Inflammatory macrophage treated with lipopolysaccharide for 4 hours (primary cell): ENCODE measurements at regions not wholly inside any gene's neighbourhood (a gene's known extent, or its start where the extent isn't known, plus 50 kb on each side); places are given as distances from the start of the nearest gene placed in this dataset.
"Not testable (repeated sequence)": the region's sequence is repeated elsewhere in the genome, so short reads cannot be mapped to it uniquely, and the experiment has no call there.

Source experiments
- DNase-seq: peaks from one replicate; pipeline ENCODE4 v3.0.0-alpha.2; 2020

DNA sequence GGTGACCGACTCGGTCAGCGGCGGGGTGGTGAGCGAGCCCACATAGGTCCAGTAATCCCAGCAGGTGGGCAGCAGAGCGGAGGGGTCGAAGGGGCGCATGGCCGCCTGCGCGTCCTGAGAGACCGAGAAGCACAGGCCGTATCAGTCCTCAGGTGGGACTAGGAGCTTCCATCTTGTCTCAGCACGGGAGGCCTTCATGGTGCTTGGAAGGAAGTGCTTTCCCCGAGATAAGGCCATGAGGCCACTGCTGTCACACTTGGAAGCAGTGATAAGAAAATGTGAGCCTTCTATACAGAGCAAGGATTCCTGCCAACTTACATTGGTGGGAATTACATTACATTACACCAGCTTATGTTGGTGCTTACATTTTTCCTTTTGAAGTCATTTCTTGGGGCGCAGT, 62.6 kb upstream of the METTL9 start:
- not testable (repeated sequence) for DNase-seq

DNA sequence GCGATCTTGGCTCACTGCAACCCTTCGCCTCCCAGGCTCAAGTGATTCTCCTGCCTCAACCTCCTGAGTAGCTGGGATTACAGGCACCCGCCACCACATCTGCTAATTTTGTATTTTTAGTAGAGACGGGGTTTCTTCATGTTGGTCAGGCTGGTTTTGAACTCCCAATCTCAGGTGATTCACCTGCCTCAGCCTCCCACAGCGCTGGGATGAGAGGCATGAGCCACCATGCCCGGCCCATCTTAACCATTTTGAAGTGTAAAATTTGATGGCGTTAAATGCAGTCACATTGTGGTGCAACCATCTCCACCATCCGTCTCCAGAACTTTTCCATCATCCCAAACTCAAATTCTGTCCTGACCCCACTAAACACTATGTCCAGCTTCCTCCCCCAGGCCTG, 61.8 kb upstream of the METTL9 start:
- not testable (repeated sequence) for DNase-seq

DNA sequence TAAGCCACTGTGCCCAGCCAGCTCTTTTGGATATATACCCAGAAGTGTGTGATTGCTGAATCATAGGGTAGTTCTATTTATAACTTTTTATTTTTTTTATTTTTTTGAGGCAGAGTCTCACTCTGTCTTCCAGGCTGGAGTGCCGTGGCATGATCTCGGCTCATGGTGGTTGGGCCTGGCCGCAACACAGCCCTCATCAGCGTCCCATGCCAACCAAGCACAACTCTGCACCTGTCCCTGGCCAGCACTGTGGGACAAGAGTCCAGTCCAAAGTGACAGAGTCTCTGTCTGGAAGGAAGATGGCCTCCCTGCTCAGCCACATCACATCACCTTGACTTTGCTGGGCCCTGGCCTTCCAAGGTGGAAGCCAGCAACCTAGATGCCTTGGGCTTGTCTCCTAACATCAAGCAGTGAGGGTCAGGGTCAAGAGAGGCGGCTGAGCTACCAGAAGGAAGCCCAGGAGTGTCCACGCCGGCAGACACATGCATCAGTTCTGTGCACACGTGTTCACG, 60.2 kb upstream of the METTL9 start:
- not testable (repeated sequence) for DNase-seq

DNA sequence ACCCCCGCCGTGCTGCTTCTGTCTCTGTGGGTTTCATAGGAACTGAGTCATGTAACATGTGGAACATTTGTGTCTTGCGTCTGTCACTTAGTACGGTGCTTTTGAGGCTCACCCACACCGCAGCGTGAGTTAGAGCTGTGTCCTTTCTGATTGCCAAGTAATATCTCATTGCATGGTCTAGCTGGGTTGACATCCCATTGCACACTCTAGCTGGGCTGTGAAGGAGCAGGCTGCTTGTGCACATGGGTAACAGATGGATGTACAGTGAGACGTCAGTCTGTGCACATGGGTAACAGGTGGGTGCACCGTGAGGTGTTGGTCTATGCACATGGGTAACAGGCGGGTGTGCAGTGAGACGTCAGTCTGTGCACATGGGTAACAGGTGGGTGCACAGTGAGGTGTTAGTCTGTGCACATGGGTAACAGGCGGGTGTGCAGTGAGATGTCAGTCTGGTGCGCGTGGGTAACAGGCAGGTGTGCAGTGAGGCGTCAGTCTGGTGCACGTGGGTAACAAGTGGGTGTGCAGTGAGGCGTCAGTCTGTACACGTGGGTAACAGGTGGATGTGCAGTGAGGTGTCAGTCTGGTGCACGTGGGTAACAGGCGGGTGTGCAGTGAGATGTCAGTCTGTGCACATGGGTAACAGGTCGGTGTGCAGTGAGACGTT, 58.5 kb upstream of the METTL9 start:
- peak; percentile 63 for DNase-seq

DNA sequence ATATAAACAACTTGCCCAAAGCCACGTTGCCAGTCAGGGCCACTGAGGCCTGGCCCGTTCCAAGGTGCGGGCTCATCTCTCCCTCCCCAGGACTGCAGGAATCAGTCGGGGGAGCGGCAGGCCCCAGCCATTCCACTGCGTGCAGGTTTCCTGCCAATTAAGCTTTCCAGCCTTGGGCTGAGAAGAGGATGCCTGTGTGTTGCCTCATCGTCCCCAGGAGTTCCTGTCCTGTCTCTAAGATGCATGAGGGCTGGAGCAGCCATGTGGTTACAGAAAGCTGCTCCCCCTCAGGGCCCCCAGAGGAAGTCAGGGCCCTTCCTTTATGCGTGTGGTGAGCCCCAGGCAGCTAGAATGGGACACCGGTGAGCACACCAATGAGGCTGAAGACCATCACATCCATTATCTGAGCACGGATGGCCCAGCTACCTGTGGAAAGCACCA, 57.7 kb upstream of the METTL9 start:
- not testable (repeated sequence) for DNase-seq

DNA sequence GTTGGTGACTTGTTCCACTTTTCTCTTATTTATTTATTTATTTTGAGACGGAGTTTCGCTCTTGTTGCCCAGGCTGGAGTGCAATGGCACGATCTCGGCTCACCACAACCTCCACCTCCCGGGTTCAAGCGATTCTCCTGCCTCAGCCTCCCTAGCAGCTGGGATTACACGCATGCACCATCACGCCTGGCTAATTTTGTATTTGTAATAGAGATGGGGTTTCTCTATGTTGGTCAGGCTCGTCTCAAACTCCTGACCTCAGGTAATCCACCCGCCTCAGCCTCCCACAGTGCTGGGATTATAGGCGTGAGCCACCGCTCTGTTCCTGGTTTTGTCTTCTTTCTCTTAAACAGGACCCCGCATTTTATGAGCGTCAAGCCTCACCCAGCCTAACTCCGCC, 57.3 kb upstream of the METTL9 start:
- DNase-seq, result not testable (repeated sequence)

DNA sequence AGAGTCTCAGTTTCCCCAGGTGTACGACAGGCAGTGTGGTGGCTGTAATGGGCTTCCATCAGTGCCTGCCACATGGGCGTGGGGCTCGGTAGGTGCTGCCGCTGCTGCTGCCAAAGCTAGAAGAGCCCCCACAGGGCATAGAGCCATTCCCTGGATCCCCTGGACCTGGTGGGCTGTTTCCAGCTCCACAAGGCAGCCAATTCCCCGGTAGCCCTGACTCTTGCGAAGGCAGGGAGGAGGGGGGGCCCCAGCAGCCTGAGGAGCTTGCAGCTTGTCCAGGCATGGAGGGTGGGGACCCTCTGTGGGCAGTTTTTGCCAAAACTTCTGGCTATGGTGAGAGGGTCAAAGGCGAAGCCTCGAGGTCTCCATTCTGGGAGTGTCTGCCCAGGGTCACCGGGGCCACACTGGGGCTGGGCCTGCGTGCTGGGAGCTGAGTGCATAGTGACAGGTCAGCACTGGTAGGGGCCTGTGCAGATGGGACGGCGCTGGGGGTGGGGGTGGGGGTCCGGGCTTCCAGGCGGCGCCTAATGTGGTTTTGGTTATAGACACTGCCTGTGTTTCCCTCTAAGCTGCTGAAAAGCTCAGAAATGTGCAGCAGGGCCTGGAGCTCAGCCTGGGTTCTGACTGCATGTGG, 56.8 kb upstream of the METTL9 start:
- DNase-seq, result not testable (repeated sequence)

DNA sequence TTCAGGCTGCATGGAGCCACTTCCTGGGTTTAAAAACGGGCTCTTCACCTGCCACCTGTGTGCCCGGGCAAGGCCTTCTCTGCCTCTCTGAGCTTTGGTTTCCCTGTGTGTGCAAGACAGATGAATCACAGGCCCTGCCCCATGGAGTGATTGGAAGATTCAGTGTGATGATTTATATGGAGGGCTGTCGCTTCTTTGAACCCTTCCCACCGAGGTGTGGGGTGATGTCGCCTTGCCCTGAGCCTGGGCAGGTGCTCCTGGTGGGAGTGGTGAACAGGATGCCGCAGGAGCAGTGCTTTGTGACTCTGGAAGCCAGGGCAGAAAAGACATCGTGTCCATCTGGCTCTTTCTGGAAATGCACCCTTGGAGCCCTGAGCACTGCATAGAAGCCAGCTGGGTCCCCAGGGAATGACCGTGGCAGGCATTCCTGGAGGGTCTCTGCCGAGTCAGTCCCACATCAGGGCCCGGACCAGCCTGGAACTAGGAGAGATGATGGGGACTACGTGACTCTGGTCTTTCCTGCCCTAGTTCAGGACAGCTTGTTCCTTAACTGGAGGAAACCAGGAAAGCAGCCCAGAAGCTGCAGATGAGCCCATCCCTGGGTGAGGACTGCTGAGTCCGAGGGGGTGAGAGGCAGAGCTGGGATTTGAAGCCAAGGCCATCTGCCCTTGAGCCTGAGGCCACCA, 56.1 kb upstream of the METTL9 start:
- DNase-seq, result not testable (repeated sequence)

DNA sequence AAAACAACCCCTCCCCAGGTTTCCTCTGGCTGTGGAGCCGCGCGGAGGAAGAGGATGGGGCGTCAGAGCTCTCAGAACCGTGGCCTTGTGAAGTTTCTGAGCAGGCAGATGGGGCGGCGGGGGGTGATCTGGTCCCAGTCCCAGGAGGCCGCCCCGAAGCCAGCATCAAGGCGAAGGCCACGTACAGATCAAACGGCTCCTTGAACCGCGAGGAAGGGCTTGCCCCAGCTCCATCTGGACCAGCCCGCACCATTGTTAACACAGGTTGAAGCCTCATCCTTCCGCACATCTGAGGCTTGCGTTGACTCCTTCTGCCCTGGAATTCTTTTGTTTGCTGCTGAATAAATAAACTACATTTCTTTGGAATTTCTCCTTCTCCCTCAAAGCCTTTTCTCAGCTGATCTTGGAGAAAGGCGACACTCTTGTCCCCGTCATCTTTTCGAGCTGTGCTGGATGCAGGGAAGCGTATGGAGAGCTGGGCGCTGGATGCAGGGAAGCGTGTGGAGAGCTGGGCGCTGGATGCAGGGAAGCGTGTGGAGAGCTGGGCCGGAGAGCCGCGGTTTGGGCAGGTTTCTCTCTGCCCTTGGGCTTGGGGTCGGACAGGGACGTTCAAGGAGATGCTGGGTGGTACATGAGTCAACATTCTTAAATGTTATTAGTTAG, 53.6 kb upstream of the METTL9 start:
- not testable (repeated sequence) for DNase-seq

DNA sequence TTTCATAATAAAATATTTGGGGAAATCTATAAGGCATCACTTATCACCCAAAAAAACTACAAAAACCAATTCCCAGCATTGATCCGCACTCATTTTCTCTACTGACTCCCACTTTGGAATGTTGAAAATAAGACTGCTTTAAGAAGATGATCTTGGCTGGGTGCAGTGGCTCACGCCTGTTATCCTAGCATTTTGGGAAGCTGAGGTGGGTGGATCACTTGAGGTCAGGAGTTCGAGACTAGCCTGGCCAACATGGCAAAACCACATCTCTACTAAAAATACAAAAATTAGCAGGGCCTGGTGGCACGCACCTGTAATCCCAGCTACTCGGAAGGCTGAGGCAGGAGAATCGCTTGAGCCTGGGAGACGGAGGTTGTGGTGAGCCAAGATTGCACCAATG, 50.0 kb upstream of the METTL9 start:
- DNase-seq, result not testable (repeated sequence)
